Keratinocyte (primary cell): ENCODE measurements at regions not wholly inside any gene's neighbourhood (a gene's known extent, or its start where the extent isn't known, plus 50 kb on each side); places are given as distances from the start of the nearest gene placed in this dataset.

Experiments used
- CTCF ChIP-seq, 3 experiments: IDR thresholded peaks in 1 of 3; conservative IDR thresholded peaks in 1 of 3; optimal IDR thresholded peaks in 1 of 3; 2 replicates in 2 of 3; 3 replicates in 1 of 3; pipeline versions ENCODE3 to v1.5.1; 2011; ENCODE audit warnings: low read length in 3 of 3, mild to moderate bottlenecking in 3 of 3, moderate library complexity in 2 of 3, control low read depth in 1 of 3, inconsistent platforms in 1 of 3; ENCODE audit not compliant: insufficient read depth in 2 of 3; ENCODE audit errors: extremely low read depth in 1 of 3
- EZH2 ChIP-seq: IDR thresholded peaks from one replicate; pipeline ENCODE4 v1.6.1; 2012; ENCODE audit warnings: inconsistent platforms, mild to moderate bottlenecking, low read length, moderate library complexity

GRCh38 chr13:91207261-91207660 lies 140.2 kb upstream of the MIR17HG start:
- TF ChIP-seq CTCF (optimal IDR thresholded peaks at IDR 0.05 in 1 of 3, IDR thresholded peaks at IDR 0.05 in 1 of 3, conservative IDR thresholded peaks at IDR 0.05 in 1 of 3; ENCODE audit: extremely low read depth in 1 of 3, insufficient read depth in 2 of 3, low read length in 3 of 3) (no peak), EZH2 (no peak)
